H1 (cell line): ENCODE measurements at regions not wholly inside any gene's neighbourhood (a gene's known extent, or its start where the extent isn't known, plus 50 kb on each side); places are given as distances from the start of the nearest gene placed in this dataset.

Source experiments
- CTCF ChIA-PET: fragments of 300-600 bp; sonication (Branson Sonifier 250); formaldehyde crosslinking; loops from one replicate; lab custom pipeline; 2021; ENCODE audit not compliant: partially characterized antibody; lab: Charles Lee
- POLR2A ChIA-PET: fragments of 300-600 bp; sonication (Branson Sonifier 250); formaldehyde crosslinking; loops from one replicate; lab custom pipeline; 2021; ENCODE audit warnings: inconsistent platforms; ENCODE audit not compliant: partially characterized antibody; lab: Charles Lee
- DNase-seq, 2 experiments: peaks; one replicate each; pipeline versions ENCODE4 v3.0.0 to v3.0.0-alpha.2; 2010 to 2022; ENCODE audit warnings: low spot score in 2 of 2, low read depth in 1 of 2, mixed read lengths in 1 of 2
- FAIRE-seq: peaks from 2 replicates; lab custom pipeline; 2011; peaks lifted over from hg19 to GRCh38; lab: Jason Lieb, UNC
- H2AFZ ChIP-seq: 2 replicates; pipeline ENCODE4 v1.8.1; 2012; ENCODE audit warnings: low read length, inconsistent platforms
- H2AK5ac ChIP-seq: 2 replicates; pipeline ENCODE4 v1.6.1; 2013; ENCODE audit warnings: low read depth, low read length
- H2BK120ac ChIP-seq: replicated peaks from 2 replicates; pipeline ENCODE3; 2013; ENCODE audit warnings: low read depth, low read length, inconsistent platforms
- H2BK12ac ChIP-seq: 2 replicates; pipeline ENCODE4 v1.6.1; 2013; ENCODE audit warnings: low read depth, low read length
- H2BK15ac ChIP-seq: 2 replicates; pipeline ENCODE4 v1.6.1; 2013; ENCODE audit warnings: low read length
- H2BK20ac ChIP-seq: 2 replicates; pipeline ENCODE4 v1.6.1; 2013; ENCODE audit warnings: low read length
- H2BK5ac ChIP-seq: 2 replicates; pipeline ENCODE4 v1.6.1; 2013; ENCODE audit warnings: low read depth, low read length
- H3K14ac ChIP-seq: 2 replicates; pipeline ENCODE4 v1.6.1; 2013; ENCODE audit warnings: inconsistent platforms; ENCODE audit not compliant: insufficient read length
- H3K18ac ChIP-seq: 2 replicates; pipeline ENCODE4 v1.6.1; 2013; ENCODE audit warnings: low read length; ENCODE audit errors: extremely low read depth
- H3K23ac ChIP-seq: 2 replicates; pipeline ENCODE4 v1.6.1; 2013; ENCODE audit warnings: inconsistent platforms; ENCODE audit not compliant: insufficient read length
- H3K23me2 ChIP-seq: 2 replicates; pipeline ENCODE4 v1.6.1; 2013; ENCODE audit warnings: low read depth, low read length
- H3K27ac ChIP-seq: 2 replicates; pipeline ENCODE4 v1.6.1; 2011; ENCODE audit warnings: low read depth, low read length, inconsistent platforms
- H3K27me3 ChIP-seq, 4 experiments: replicated peaks in 1 of 4; 1 replicate in 1 of 4; 2 replicates in 3 of 4; pipeline versions ENCODE4 v1.6.1 to v1.8.1; 2011 to 2013; ENCODE audit warnings: low read length in 3 of 4, mild to moderate bottlenecking in 3 of 4, inconsistent platforms in 2 of 4, mixed read lengths in 2 of 4, moderate library complexity in 1 of 4; ENCODE audit not compliant: control insufficient read depth in 3 of 4, insufficient read depth in 3 of 4; ENCODE audit errors: extremely low read depth in 1 of 4
- H3K36me3 ChIP-seq, 4 experiments: 2 replicates each; pipeline versions ENCODE4 v1.6.1 to v1.8.1; 2011 to 2013; ENCODE audit warnings: mild to moderate bottlenecking in 4 of 4, low read length in 3 of 4, moderate library complexity in 2 of 4, control low read depth in 1 of 4, inconsistent platforms in 1 of 4; ENCODE audit not compliant: insufficient read depth in 4 of 4, control insufficient read depth in 2 of 4
- H3K4ac ChIP-seq: replicated peaks from 2 replicates; pipeline ENCODE3; 2013; ENCODE audit warnings: low read length, low read depth, mixed read lengths, inconsistent platforms; ENCODE audit not compliant: insufficient read length
- H3K4me1 ChIP-seq, 4 experiments: replicated peaks in 1 of 4; 1 replicate in 1 of 4; 2 replicates in 3 of 4; pipeline versions ENCODE4 v1.6.1 to v1.8.1; 2011 to 2013; ENCODE audit warnings: low read length in 3 of 4, inconsistent platforms in 2 of 4, mixed read lengths in 1 of 4; ENCODE audit not compliant: insufficient read depth in 4 of 4, control insufficient read depth in 3 of 4
- H3K4me2 ChIP-seq, 2 experiments: 2 replicates each; pipeline versions ENCODE4 v1.6.1 to v1.8.1; 2011 to 2013; ENCODE audit warnings: low read depth in 2 of 2, low read length in 2 of 2, control low read depth in 1 of 2, inconsistent platforms in 1 of 2, mild to moderate bottlenecking in 1 of 2; ENCODE audit not compliant: insufficient read depth in 1 of 2
- H3K4me3 ChIP-seq, 4 experiments: fragments of 200-600, 300-600 bp in 1 of 4; sonication (generic), shearing (Covaris generic), sonication (Bioruptor Twin) in 1 of 4; 2 replicates each; pipeline versions ENCODE4 v1.5.1 to v1.8.1; 2011 to 2016; ENCODE audit warnings: low read length in 4 of 4, low read depth in 3 of 4, control low read depth in 2 of 4, inconsistent platforms in 2 of 4, mild to moderate bottlenecking in 2 of 4, mixed read lengths in 1 of 4, moderate library complexity in 1 of 4; ENCODE audit not compliant: insufficient read depth in 2 of 4; ENCODE audit errors: extremely low read depth in 1 of 4
- H3K56ac ChIP-seq: replicated peaks from 2 replicates; pipeline ENCODE3; 2013; ENCODE audit warnings: low read depth, mild to moderate bottlenecking, mixed read lengths, low read length, inconsistent platforms; ENCODE audit not compliant: insufficient read length
- H3K79me1 ChIP-seq: 2 replicates; pipeline ENCODE4 v1.6.1; 2013; ENCODE audit warnings: low read depth, low read length, control low read depth
- H3K79me2 ChIP-seq, 2 experiments: 2 replicates each; pipeline versions ENCODE4 v1.6.1 to v1.8.1; 2012 to 2013; ENCODE audit warnings: low read length in 2 of 2, mild to moderate bottlenecking in 2 of 2, inconsistent platforms in 1 of 2; ENCODE audit not compliant: insufficient read depth in 2 of 2, control insufficient read depth in 1 of 2
- H3K9ac ChIP-seq, 4 experiments: replicated peaks in 1 of 4; 1 replicate in 1 of 4; 2 replicates in 3 of 4; pipeline versions ENCODE4 v1.6.1 to v1.8.1; 2011 to 2013; ENCODE audit warnings: low read depth in 3 of 4, low read length in 3 of 4, control low read depth in 2 of 4, mild to moderate bottlenecking in 2 of 4, moderate library complexity in 2 of 4, inconsistent platforms in 1 of 4; ENCODE audit errors: extremely low read depth in 1 of 4
- H3K9me3 ChIP-seq, 2 experiments: 2 replicates each; pipeline versions ENCODE4 v1.6.1 to v1.8.1; 2012 to 2013; ENCODE audit warnings: mild to moderate bottlenecking in 2 of 2, moderate library complexity in 2 of 2, control low read depth in 1 of 2, inconsistent platforms in 1 of 2, low read depth in 1 of 2, low read length in 1 of 2, mixed read lengths in 1 of 2; ENCODE audit not compliant: insufficient read depth in 2 of 2
- H4K20me1 ChIP-seq, 2 experiments: replicated peaks in 1 of 2; 2 replicates each; pipeline versions ENCODE3 to v1.8.1; 2011 to 2013; ENCODE audit warnings: inconsistent platforms in 2 of 2, low read length in 2 of 2, mild to moderate bottlenecking in 1 of 2; ENCODE audit not compliant: insufficient read depth in 2 of 2, control insufficient read depth in 1 of 2
- H4K5ac ChIP-seq: 2 replicates; pipeline ENCODE4 v1.6.1; 2013; ENCODE audit warnings: low read length, low read depth, mixed read lengths, inconsistent platforms; ENCODE audit not compliant: insufficient read length
- H4K8ac ChIP-seq: 2 replicates; pipeline ENCODE4 v1.8.0; 2013; ENCODE audit warnings: mild to moderate bottlenecking, moderate library complexity, low read length, inconsistent platforms; ENCODE audit not compliant: insufficient read depth; ENCODE audit errors: extremely low read depth
- H4K91ac ChIP-seq: replicated peaks from 2 replicates; pipeline ENCODE3; 2013; ENCODE audit warnings: low read length, mixed read lengths, inconsistent platforms; ENCODE audit not compliant: insufficient read length
- RAD21 ChIP-seq, 2 experiments: IDR thresholded peaks in 1 of 2; conservative IDR thresholded peaks in 1 of 2; 2 replicates each; pipeline ENCODE4 v1.6.1; 2011; ENCODE audit warnings: low read depth in 2 of 2, low read length in 2 of 2, improper control_type of control experiment in 1 of 2, inconsistent platforms in 1 of 2, mild to moderate bottlenecking in 1 of 2, moderate library complexity in 1 of 2
- WGBS, 2 experiments: shearing (Covaris generic) in 1 of 2; methylation state at CpG; one replicate each; pipeline versions ENCODE4 v1.1.6 to v1.1.7; 2013 to 2015; ENCODE audit warnings: low lambda C conversion rate in 2 of 2, mixed read lengths in 2 of 2, inconsistent platforms in 1 of 2, low coverage in 1 of 2, missing lambda C conversion rate in 1 of 2; ENCODE audit not compliant: insufficient replicate concordance in 2 of 2, insufficient coverage in 1 of 2, insufficient read length in 1 of 2; ENCODE audit errors: extremely low coverage in 1 of 2, missing lambda C conversion rate in 1 of 2; 5-methylcytosine and 5-hydroxymethylcytosine counted together
- TF ChIP-seq, protein P1 (sequence below): IDR thresholded peaks from 2 replicates; pipeline ENCODE4 v1.6.1; 2011; ENCODE audit warnings: low read depth, mild to moderate bottlenecking, low read length; ENCODE audit not compliant: insufficient read depth

DNA sequence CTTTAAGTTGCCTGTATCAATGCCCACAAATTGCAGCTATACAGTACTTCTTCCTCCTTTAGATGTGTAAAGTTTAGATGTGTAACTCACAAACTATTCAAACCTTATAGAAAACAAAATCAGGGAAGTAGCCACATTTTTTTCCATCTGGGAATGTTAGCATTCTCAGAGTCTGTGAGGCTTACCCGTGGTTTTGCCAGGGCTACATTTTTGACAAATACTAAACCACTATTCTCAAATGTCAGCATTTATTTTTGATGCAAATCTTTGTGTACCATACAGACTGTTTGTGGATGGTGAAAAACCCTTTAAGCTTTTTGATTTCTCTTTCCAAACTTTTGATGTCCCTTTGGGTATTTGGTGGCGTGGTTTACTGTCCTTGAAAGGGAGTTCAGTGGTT lies 216.4 kb downstream of the POSTN start:
- Histone ChIP-seq H3K4me3 (no peak overlapping the region), H3K79me2 (no peaks in the 10 kb centered on the region), H3K4me2 (no peak overlapping the region), H2BK5ac (no peak overlapping the region), H3K23me2 (no peaks in the 10 kb centered on the region), H3K9ac (no peak overlapping the region), H3K14ac (no peak overlapping the region), H2BK12ac (no peak overlapping the region), H3K79me1 (no peaks in the 10 kb centered on the region), H4K5ac (no peak overlapping the region), H4K91ac (no peak overlapping the region), H3K27me3 (no peaks in the 10 kb centered on the region), H4K8ac (no peak overlapping the region), H3K27ac (no peak overlapping the region), H3K9me3 (no peaks in the 10 kb centered on the region), H3K56ac (no peak overlapping the region), H4K20me1 (no peaks in the 10 kb centered on the region), H2BK20ac (no peak overlapping the region), H3K18ac (no peak overlapping the region), H2AFZ (no peak overlapping the region), H3K4ac (no peak overlapping the region), H2AK5ac (no peak overlapping the region), H3K4me1 (no peaks in the 10 kb centered on the region), H3K23ac (no peak overlapping the region), H2BK15ac (no peak overlapping the region), H2BK120ac (no peak overlapping the region), H3K36me3 (no peaks in the 10 kb centered on the region)
- WGBS, 2 experiments = 76% methylated on average over 2 of the region's 2 CpGs; no CpG with 5 or more reads in 1 of the 2 experiments
- FAIRE-seq (no peak), DNase-seq (no peak)
- POLR2A ChIA-PET = no interaction called here
- CTCF ChIA-PET = no interaction called here
- no peak for TF ChIP-seq RAD21 (IDR thresholded peaks at IDR 0.05 in 1 of 2, conservative IDR thresholded peaks at IDR 0.05 in 1 of 2; ENCODE audit: low read depth in 2 of 2, low read length in 2 of 2)
- TF ChIP-seq, protein P1, sequence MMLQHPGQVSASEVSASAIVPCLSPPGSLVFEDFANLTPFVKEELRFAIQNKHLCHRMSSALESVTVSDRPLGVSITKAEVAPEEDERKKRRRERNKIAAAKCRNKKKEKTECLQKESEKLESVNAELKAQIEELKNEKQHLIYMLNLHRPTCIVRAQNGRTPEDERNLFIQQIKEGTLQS = no peak
